Neural cell (in vitro differentiated cells): ENCODE measurements at regions not wholly inside any gene's neighbourhood (a gene's known extent, or its start where the extent isn't known, plus 50 kb on each side); places are given as distances from the start of the nearest gene placed in this dataset.

ENCODE experiments used
- CTCF ChIP-seq: fragments of 450-650 bp; IDR thresholded peaks from 2 replicates; pipeline ENCODE4 v1.5.1; 2014; ENCODE audit warnings: antibody characterized with exemption, mild to moderate bottlenecking, moderate library complexity; ENCODE audit not compliant: poor library complexity, severe bottlenecking
- EP300 ChIP-seq: fragments of 450-650 bp; conservative IDR thresholded peaks from 2 replicates; pipeline ENCODE4 v1.6.1; 2014; ENCODE audit warnings: antibody characterized with exemption, mild to moderate bottlenecking, moderate library complexity; ENCODE audit not compliant: poor library complexity, severe bottlenecking
- TAF1 ChIP-seq: IDR thresholded peaks from 2 replicates; pipeline ENCODE4 v1.6.1; 2012; ENCODE audit warnings: low read depth

GRCh38 chr4:41396214-41396613 lies 139.5 kb downstream of the UCHL1 start:
- no peak for TF ChIP-seq CTCF
- TF ChIP-seq EP300: no peak
- no peak for TF ChIP-seq TAF1
